C4-2B (cell line): ENCODE measurements at regions not wholly inside any gene's neighbourhood (a gene's known extent, or its start where the extent isn't known, plus 50 kb on each side); places are given as distances from the start of the nearest gene placed in this dataset.

Experiments
- H3K27ac ChIP-seq: fragments of 450-650 bp; 2 replicates; pipeline ENCODE4 v1.5.1; 2017
- CTCF ChIP-seq: fragments of 450-650 bp; conservative IDR thresholded peaks from 2 replicates; pipeline ENCODE4 v1.5.1; 2017; ENCODE audit warnings: mild to moderate bottlenecking
- ZFX ChIP-seq: fragments of 450-650 bp; IDR thresholded peaks from 2 replicates; pipeline ENCODE4 v1.6.1; 2017

GRCh38 chr2:138218397-138218796 lies 254.1 kb downstream of the HNMT start:
- TF ChIP-seq ZFX: no peak
- no peak for TF ChIP-seq CTCF
- H3K27ac ChIP-seq: no peak overlapping the region

- H3K27ac ChIP-seq: no peak overlapping the region
- TF ChIP-seq ZFX (no peak), CTCF (no peak)
Measured at GRCh38 chr2:138219961-138220360, 255.7 kb downstream of the HNMT start.

DNA sequence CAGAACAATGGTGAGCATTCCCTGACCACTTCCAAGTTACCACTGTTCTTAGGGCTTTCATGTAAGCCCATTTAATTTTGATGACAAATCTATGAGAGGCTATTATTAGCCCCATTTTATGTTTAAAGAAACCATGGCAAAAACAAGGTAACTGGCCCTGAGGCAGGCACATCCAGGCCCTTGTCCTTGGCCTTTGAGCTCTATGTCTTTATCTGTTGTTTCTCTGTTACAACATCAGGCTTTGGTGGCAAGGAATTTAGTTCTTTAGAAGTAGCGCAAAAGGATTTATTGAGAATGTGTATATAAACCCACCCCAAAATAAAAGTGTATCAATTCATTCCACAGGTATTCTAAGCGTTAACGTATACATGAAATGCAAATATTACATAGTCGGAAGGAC lies 257.1 kb downstream of the HNMT start:
- TF ChIP-seq CTCF (no peak), ZFX (no peak)
- no peak overlapping the region for H3K27ac ChIP-seq

DNA sequence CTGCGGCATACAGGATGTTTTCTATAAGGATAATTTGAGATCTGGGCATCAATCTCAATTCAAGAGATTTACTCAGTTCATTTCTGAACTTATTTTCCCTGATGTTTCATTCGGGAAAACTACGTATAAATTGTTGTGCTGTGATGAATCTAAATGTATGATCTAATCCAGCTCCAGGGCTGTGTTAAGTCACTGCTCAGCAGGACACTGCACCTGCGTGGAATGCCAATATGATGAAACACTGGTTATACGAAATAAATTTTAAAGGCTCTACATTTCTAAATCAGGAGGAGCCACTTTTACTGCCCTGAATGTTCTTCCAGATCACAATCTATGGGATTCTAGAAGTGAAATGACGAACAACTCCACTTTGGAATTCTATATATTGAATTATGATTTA lies 259.0 kb downstream of the HNMT start:
- TF ChIP-seq ZFX: no peak
- no peak for TF ChIP-seq CTCF
- no peak overlapping the region for H3K27ac ChIP-seq

GRCh38 chr2:138227195-138227594 lies 262.9 kb downstream of the HNMT start:
- TF ChIP-seq CTCF: no peak
- no peak for TF ChIP-seq ZFX
- no peak overlapping the region for H3K27ac ChIP-seq

DNA sequence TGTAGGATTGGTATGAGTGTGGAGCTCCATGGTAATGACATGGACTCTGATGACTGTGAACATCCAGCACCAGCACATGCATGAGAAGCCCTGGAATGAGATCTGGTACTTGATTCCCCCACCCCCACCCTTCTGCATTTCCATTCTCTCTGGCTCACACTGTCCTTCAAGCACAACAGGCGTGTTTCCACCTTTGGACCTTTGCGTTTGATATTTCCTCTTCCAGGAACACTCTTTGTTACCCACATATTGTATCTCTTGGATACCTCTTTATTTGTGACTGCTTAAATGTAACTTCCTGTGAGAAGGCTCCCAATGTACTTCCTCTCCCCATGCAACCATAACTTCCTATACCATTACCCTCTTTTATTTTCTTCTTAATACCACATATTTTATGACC lies 263.8 kb downstream of the HNMT start:
- H3K27ac ChIP-seq: no peak overlapping the region
- TF ChIP-seq CTCF: no peak
- TF ChIP-seq ZFX: no peak

GRCh38 chr2:138234265-138234664 lies 267.3 kb upstream of the SPOPL start:
- TF ChIP-seq ZFX (no peak), CTCF (no peak)
- H3K27ac ChIP-seq: no peak overlapping the region
